Activated CD4-positive, alpha-beta T cell treated with anti-CD3 and anti-CD28 coated beads, Interleukin-2, amount 10 ng/mL, durations not matched to agents 24 days and 14 days (primary cell): ENCODE measurements at regions not wholly inside any gene's neighbourhood (a gene's known extent, or its start where the extent isn't known, plus 50 kb on each side); places are given as distances from the start of the nearest gene placed in this dataset.

ENCODE experiments used
- DNase-seq: peaks from one replicate; pipeline ENCODE4 v3.0.0; 2022
- H3K27ac Mint-ChIP-seq: one replicate; pipeline ENCODE4 v1.8.0; 2022; ENCODE audit warnings: mild to moderate bottlenecking, mixed read lengths
- H3K27me3 Mint-ChIP-seq: one replicate; pipeline ENCODE4 v1.8.0; 2022; ENCODE audit warnings: mixed read lengths
- H3K36me3 Mint-ChIP-seq: one replicate; pipeline ENCODE4 v1.8.0; 2022; ENCODE audit warnings: low read depth, mild to moderate bottlenecking, mixed read lengths
- H3K4me1 Mint-ChIP-seq: one replicate; pipeline ENCODE4 v1.8.0; 2021; ENCODE audit warnings: mixed read lengths
- H3K4me3 Mint-ChIP-seq: one replicate; pipeline ENCODE4 v1.8.0; 2022; ENCODE audit warnings: mild to moderate bottlenecking, moderate library complexity, mixed read lengths
- H3K9me3 Mint-ChIP-seq: one replicate; pipeline ENCODE4 v1.8.0; 2021; ENCODE audit warnings: mixed read lengths
- intact Hi-C: fragments of 100-400 bp; cut with micrococcal nuclease; formaldehyde crosslinking; loops from one replicate; pipeline ENCODE4 v1.15.1; 2023

GRCh38 chr13:63396746-63397145 is 1981.1 kb upstream of the PCDH20 start:
- Mint-ChIP-seq H3K27ac (no peak overlapping the region), H3K4me1 (no peaks in the 10 kb centered on the region), H3K9me3 (peaks cover 5% of the 10 kb centered on the region), H3K36me3 (no peaks in the 10 kb centered on the region), H3K27me3 (no peaks in the 10 kb centered on the region), H3K4me3 (no peak overlapping the region)
- intact Hi-C loops = no loop called here
- no peak for DNase-seq

DNA sequence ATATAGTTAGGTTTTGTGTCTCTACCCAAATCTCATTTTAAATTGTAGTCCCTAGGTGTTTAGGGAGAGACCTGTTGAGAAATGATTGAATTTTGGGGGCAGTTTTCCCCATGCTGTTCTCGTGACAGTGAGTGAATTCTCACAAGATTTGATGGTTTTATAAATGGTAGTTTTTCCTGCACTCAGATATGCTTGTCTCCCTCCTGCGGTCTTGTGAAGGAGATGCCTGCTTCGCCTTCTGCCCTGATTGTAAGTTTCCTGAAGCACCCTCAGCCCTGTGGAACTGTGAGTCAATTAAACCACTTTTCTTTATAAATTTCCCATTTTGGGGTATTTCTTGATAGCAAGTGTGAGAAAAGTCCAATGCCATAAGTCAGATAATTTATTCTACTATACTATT is 1977.5 kb upstream of the PCDH20 start:
- intact Hi-C loops = no loop called here
- H3K4me1 Mint-ChIP-seq = no peaks in the 10 kb centered on the region

DNA sequence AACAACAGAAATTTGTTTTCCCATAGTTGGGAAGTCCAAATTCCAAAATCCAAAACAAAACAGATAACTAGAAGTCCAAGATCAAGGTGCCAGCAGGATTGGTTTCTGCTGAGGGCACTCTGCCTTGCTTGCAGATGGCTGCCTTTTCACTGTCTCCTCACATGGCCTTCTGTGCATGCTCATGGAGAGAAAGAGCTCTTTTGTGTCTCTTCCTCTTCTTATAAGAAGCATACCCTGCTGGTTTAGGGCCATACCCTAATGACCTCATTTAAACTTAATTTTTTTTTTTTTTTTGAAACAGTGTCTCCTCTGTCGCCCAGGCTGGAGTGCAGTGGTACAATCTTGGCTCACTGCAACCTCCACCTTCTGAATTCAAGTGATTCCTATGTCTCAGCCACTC is 1974.1 kb upstream of the PCDH20 start:
- H3K4me3 Mint-ChIP-seq = no peak overlapping the region
- H3K9me3 Mint-ChIP-seq = no peaks in the 10 kb centered on the region
- no peaks in the 10 kb centered on the region for H3K27me3 Mint-ChIP-seq
- H3K27ac Mint-ChIP-seq = no peak overlapping the region
- H3K36me3 Mint-ChIP-seq = no peaks in the 10 kb centered on the region
- intact Hi-C loops = no loop called here
- H3K4me1 Mint-ChIP-seq = no peaks in the 10 kb centered on the region
- no peak for DNase-seq

More for the DNA sequence above, 1977.5 kb upstream of the PCDH20 start:
- Mint-ChIP-seq H3K27me3 (no peaks in the 10 kb centered on the region), H3K4me3 (no peak overlapping the region), H3K9me3 (no peaks in the 10 kb centered on the region), H3K36me3 (no peaks in the 10 kb centered on the region), H3K27ac (no peak overlapping the region)
- DNase-seq = no peak

- no peaks in the 10 kb centered on the region for H3K36me3 Mint-ChIP-seq
- no peaks in the 10 kb centered on the region for H3K4me1 Mint-ChIP-seq
- intact Hi-C loops = no loop called here
- DNase-seq = no peak
- peaks cover 4% of the 10 kb centered on the region for H3K9me3 Mint-ChIP-seq
- H3K4me3 Mint-ChIP-seq = no peak overlapping the region
- H3K27ac Mint-ChIP-seq = no peak overlapping the region
- H3K27me3 Mint-ChIP-seq = no peaks in the 10 kb centered on the region
Measured at GRCh38 chr13:63381078-63381859, 1965.6 kb upstream of the PCDH20 start.

GRCh38 chr13:63377986-63378385 is 1962.3 kb upstream of the PCDH20 start:
- H3K27ac Mint-ChIP-seq = no peak overlapping the region
- H3K9me3 Mint-ChIP-seq = peaks cover 4% of the 10 kb centered on the region
- no peak for DNase-seq
- no peaks in the 10 kb centered on the region for H3K4me1 Mint-ChIP-seq
- intact Hi-C loops = no loop called here
- H3K4me3 Mint-ChIP-seq = no peak overlapping the region
- H3K27me3 Mint-ChIP-seq = no peaks in the 10 kb centered on the region
- H3K36me3 Mint-ChIP-seq = no peaks in the 10 kb centered on the region

DNA sequence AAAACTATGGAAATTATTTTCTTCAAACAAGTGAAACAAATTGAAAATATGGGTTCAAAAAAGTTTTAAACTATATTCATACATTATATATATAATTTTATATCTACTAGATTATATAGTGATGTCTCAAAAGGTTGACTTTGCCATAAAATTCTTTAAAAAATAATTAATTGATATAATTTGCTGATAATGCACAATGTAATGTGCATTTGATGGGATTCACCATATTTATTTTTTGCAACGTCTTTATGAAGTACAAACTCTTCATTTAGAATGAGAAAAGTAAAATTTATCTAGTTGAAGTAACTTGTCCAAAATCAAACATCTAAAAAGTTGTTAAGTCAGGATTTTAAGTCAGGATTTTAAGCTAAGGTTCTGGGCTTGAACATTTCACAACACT is 1954.5 kb upstream of the PCDH20 start:
- H3K9me3 Mint-ChIP-seq = no peaks in the 10 kb centered on the region
- no peak overlapping the region for H3K4me3 Mint-ChIP-seq
- intact Hi-C loops = no loop called here
- H3K27ac Mint-ChIP-seq = no peak overlapping the region
- no peak for DNase-seq
- H3K27me3 Mint-ChIP-seq = no peaks in the 10 kb centered on the region
- no peaks in the 10 kb centered on the region for H3K4me1 Mint-ChIP-seq
- H3K36me3 Mint-ChIP-seq = no peaks in the 10 kb centered on the region

GRCh38 chr13:63367522-63368198 is 1952.0 kb upstream of the PCDH20 start:
- no peak for DNase-seq
- H3K27ac Mint-ChIP-seq = no peak overlapping the region
- no peaks in the 10 kb centered on the region for H3K36me3 Mint-ChIP-seq
- intact Hi-C loops = no loop called here
- H3K9me3 Mint-ChIP-seq = no peaks in the 10 kb centered on the region
- no peak overlapping the region for H3K4me3 Mint-ChIP-seq
- H3K4me1 Mint-ChIP-seq = no peaks in the 10 kb centered on the region
- no peaks in the 10 kb centered on the region for H3K27me3 Mint-ChIP-seq

DNA sequence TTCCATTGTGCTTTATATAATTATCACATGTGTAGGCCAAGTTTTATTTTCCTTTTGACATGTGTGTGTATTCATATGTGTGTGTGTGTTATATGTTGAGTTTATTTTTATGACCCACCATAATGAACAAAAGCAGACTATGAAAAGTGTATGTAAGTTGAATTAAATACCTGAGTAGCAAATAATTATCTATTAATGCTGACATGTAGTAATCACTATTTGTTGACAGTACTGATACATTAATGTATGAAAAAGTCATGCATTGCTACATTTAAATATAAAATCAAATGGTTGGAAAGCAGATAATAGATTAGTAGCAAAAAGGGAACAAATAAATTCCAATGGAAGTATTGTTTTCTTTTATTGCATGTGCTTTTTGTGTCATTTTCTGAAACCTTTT is 1948.5 kb upstream of the PCDH20 start:
- no peak for DNase-seq
- H3K4me1 Mint-ChIP-seq = no peaks in the 10 kb centered on the region
- no peaks in the 10 kb centered on the region for H3K9me3 Mint-ChIP-seq
- intact Hi-C loops = no loop called here
- no peaks in the 10 kb centered on the region for H3K36me3 Mint-ChIP-seq
- H3K4me3 Mint-ChIP-seq = no peak overlapping the region
- no peaks in the 10 kb centered on the region for H3K27me3 Mint-ChIP-seq
- H3K27ac Mint-ChIP-seq = no peak overlapping the region

DNA sequence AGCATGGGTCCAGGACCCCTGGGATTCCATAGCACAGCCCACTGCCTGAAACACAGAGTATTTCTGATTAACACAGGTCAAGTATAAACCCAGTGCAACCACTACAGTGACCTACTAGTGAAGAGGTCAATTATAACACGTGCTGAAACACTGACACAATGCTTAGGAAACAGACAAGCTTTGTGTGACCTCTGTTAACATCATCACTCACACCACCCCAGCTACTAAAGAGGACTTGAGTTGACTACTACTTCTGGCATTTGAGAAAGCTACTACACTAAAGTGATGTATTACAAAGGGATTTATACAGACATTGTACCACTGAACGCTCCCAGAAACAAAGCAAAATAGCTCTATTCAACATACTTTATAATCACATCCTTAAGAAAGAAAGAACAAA is 1935.9 kb upstream of the PCDH20 start:
- DNase-seq = no peak
- H3K9me3 Mint-ChIP-seq = peaks cover 5% of the 10 kb centered on the region
- no peak overlapping the region for H3K27ac Mint-ChIP-seq
- H3K27me3 Mint-ChIP-seq = no peaks in the 10 kb centered on the region
- intact Hi-C loops = no loop called here
- H3K36me3 Mint-ChIP-seq = no peaks in the 10 kb centered on the region
- H3K4me1 Mint-ChIP-seq = no peaks in the 10 kb centered on the region
- H3K4me3 Mint-ChIP-seq = no peak overlapping the region

DNA sequence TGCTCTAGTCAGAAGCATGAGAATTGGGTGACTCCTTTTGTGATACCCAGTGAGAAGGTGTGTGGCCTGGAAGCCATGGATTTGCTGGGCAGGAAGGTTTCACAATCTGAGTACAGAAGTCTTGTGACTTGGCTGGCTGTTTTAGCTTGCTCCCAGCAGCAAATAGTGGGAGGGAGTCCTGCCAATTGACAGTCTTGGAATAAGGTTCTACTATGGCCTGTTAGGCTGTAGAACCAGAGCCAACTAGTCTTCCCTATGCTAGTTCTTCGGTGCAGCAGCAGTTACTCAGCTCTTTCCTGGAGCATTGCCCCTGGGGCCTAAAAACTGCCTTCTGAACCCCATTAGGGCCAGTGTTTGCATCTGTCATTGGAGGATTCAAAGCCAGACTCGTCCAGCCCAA is 1935.4 kb upstream of the PCDH20 start:
- Mint-ChIP-seq H3K27me3 (no peaks in the 10 kb centered on the region), H3K9me3 (peaks cover 5% of the 10 kb centered on the region), H3K27ac (no peak overlapping the region), H3K4me1 (no peaks in the 10 kb centered on the region), H3K4me3 (no peak overlapping the region), H3K36me3 (no peaks in the 10 kb centered on the region)
- no peak for DNase-seq
- intact Hi-C loops = no loop called here

DNA sequence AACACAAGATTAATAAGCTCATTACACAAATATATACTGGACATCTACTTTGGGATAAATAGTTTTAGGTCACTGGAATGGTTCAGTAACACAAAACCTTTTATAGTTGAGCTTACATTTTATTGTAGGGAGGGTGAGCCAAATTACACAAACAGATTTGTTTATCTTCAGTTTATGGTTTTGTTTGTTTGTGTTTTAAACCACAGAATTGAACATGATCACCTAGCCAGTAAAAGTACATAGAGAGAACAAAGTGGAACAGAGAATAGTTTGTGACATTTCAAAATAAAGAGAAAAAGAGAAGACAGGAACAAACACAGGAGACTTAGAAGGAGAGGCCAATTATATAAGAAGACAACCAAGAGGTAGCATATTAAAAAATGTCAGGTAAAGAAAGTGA is 1930.2 kb upstream of the PCDH20 start:
- intact Hi-C loops = no loop called here

DNA sequence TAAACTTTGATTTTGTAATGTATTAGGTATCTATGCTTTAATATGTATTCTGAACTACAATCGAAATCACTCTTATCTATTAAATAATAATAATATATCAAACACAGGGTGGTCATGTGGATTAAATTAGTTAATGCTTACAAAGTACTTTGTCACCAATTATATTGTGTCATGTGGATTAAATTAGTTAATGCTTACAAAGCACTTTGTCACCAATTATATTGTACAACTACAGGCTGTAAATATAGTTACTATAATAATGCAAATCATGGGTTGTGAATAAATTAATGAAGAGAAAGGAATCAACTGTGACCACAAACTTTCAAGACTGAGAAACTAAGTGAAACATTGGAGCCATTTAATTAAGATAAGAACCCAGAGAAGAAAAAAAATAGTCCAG is 1929.1 kb upstream of the PCDH20 start:
- no peaks in the 10 kb centered on the region for H3K36me3 Mint-ChIP-seq
- peaks cover 5% of the 10 kb centered on the region for H3K9me3 Mint-ChIP-seq
- no peak overlapping the region for H3K27ac Mint-ChIP-seq
- H3K4me3 Mint-ChIP-seq = no peak overlapping the region
- intact Hi-C loops = no loop called here
- no peaks in the 10 kb centered on the region for H3K27me3 Mint-ChIP-seq
- no peaks in the 10 kb centered on the region for H3K4me1 Mint-ChIP-seq
- DNase-seq = no peak

More for the DNA sequence above, 1930.2 kb upstream of the PCDH20 start:
- Mint-ChIP-seq H3K27me3 (no peaks in the 10 kb centered on the region), H3K4me3 (no peak overlapping the region), H3K4me1 (no peaks in the 10 kb centered on the region), H3K27ac (no peak overlapping the region), H3K9me3 (peaks cover 5% of the 10 kb centered on the region), H3K36me3 (no peaks in the 10 kb centered on the region)
- no peak for DNase-seq

- Mint-ChIP-seq H3K4me1 (no peaks in the 10 kb centered on the region), H3K9me3 (no peaks in the 10 kb centered on the region), H3K36me3 (no peaks in the 10 kb centered on the region), H3K27ac (no peak overlapping the region), H3K4me3 (no peak overlapping the region), H3K27me3 (no peaks in the 10 kb centered on the region)
- intact Hi-C loops = no loop called here
- DNase-seq = no peak
Measured at GRCh38 chr13:63337921-63338320, 1922.3 kb upstream of the PCDH20 start.

DNA sequence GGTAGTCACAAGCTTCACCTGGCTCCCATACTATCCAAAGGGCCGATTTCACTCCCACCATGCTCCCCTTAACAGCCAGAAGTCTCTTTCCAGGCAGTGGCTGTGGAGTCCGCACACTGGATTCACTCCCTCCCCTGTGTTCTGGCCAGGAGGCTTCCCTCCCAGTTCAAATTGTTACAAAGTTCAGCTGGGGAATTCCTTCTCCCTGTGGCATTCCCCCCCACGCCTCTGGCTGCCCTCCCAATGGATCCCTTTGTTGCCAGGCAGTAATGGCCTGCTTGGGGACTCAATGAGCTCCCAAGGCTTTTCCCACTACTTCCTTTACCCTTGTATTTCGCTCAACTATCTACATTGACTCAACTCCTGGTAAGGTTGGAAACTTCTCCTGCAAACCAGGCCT is 1921.4 kb upstream of the PCDH20 start:
- no peak overlapping the region for H3K4me3 Mint-ChIP-seq
- H3K36me3 Mint-ChIP-seq = no peaks in the 10 kb centered on the region
- no peak for DNase-seq
- H3K27me3 Mint-ChIP-seq = no peaks in the 10 kb centered on the region
- H3K4me1 Mint-ChIP-seq = no peaks in the 10 kb centered on the region
- H3K27ac Mint-ChIP-seq = no peak overlapping the region
- no peaks in the 10 kb centered on the region for H3K9me3 Mint-ChIP-seq
- intact Hi-C loops = no loop called here

DNA sequence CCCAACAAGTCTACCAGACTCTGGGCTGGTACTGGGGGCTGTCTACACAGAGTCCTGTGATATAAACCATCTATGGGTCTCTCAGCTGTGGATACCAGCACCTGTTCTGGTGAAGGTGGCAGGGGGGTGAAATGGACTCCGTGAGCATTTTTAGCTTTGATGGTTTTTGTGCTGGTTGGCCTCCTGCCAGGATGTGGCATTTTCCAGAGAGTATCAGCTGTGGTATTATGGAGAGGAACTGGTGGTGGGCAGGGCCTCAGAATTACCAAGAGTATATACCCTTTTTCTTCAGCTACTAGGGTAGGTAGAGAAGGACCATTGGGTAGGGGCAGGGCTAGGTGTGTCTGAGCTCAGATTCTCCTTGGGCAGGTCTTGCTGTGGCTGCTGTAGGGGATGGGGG is 1920.9 kb upstream of the PCDH20 start:
- Mint-ChIP-seq H3K9me3 (no peaks in the 10 kb centered on the region), H3K4me1 (no peaks in the 10 kb centered on the region), H3K27ac (no peak overlapping the region), H3K27me3 (no peaks in the 10 kb centered on the region), H3K36me3 (no peaks in the 10 kb centered on the region), H3K4me3 (no peak overlapping the region)
- DNase-seq = no peak
- intact Hi-C loops = no loop called here
